ENCODE measurements at regions not wholly inside any gene's neighbourhood (a gene's known extent, or its start where the extent isn't known, plus 50 kb on each side); places are given as distances from the start of the nearest gene placed in this dataset.
"Not testable (repeated sequence)": the region's sequence is repeated elsewhere in the genome, so short reads cannot be mapped to it uniquely, and the experiment has no call there.

DNA sequence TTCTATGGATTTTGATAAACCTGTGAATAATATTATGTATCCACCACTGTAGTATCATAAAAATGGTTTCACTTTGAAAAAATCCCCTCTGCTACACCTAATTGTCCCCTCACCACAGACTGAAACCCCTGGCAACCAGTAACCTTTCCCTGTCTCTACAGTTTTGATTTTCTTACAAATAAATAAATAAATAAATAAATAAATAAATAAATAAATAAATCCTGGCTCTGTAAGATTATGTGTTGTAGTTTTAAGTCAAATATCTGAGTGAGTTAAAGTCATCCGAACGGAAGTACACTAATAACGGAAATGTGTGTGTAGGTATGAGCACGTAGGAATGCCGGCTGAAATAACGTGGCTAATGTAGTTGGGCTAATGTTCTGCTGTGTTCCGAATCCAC lies 641.5 kb downstream of the GABRG1 start:
- DNase-seq (ENCODE audit: low read depth) = no peak

DNA sequence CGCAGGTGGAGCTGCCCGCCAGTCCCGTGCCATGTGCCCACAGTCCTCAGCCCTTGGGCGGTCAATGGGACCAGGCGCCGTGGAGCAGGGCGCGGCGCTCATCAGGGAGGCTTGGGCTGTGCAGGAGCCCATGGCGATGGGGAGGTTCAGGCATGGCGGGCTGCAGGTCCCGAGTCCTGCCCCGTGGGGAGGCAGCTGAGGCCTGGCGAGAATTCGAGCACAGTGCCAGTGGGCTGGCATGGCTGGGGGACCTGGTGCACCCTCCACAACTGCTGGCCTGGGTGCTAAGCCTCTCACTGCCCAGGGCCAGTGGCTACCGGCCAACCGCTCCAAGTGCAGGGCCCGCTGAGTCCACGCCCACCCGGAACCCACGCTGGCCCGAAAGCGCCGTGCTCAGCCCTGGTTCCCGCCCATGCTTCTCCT lies 646.5 kb downstream of the GABRG1 start:
- DNase-seq (ENCODE audit: low read depth) = no peak

DNA sequence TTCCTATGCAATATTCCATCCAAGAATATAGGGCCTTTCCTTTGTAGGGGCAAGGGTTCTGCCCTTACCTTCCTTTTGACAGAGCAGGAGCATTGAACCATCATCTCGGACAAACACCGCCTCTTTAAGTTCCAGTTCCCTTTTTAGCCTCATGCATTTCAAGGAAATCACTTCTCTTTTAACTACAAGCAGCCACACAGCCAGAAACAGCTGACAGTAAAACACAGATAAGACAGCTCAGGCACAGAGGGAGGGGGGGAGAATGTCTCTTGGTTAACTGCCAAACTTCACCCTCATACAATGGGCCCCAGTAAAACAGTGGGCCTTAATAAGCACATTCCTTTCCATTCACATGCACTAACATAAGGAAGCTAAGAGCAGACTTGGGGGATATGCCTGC lies 648.3 kb downstream of the GABRG1 start:
- no peak for DNase-seq (ENCODE audit: low read depth)

DNA sequence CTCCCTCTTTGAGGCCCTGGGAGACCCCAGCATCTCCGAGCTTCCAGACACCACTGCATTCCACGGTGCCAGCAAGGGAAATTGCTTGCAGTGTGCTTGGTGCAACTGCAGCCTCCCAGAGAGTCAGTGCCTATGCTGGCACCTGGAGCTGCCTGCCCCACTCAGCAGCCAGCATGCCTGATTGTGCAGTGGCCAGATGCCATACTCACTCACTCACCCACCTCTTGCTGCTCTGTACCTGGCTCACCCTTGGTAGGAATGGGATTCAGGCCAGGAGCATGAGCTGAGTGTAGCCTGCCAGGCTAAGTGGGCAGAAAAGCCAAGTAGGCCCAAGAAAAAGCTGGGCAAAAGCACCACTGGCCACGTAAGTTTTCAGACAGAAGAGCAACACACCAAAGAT lies 651.4 kb downstream of the GABRG1 start:
- DNase-seq (ENCODE audit: low read depth) = no peak

DNA sequence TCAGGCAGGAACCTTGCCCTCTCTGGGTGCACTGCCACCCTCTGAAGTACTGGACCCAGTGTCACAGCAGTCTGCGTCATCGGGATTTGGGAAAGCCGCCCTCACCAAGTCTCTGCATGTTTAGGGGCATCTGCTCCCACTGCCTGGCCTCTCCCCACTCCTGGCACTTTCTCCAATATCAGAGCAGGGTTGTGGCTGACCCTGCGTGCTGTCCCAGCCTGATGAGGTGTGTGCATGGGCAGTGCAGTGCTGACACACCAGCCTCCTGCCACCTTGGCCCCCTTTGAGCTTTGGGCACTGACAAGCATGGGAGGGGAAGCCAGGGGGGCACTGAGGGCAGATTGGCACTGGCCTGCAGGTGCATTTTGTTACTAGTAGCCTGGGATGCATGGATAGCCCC lies 652.5 kb downstream of the GABRG1 start:
- DNase-seq (ENCODE audit: low read depth) = no peak

- DNase-seq (ENCODE audit: low read depth) = no peak
Observed at GRCh38 chr4:45467157-45467556, 656.7 kb downstream of the GABRG1 start.

GRCh38 chr4:45460157-45460556 lies 663.7 kb downstream of the GABRG1 start:
- not testable (repeated sequence) for DNase-seq (ENCODE audit: low read depth)

- no peak for DNase-seq (ENCODE audit: low read depth)
Observed at GRCh38 chr4:45455217-45455616, 668.6 kb downstream of the GABRG1 start.

- DNase-seq (ENCODE audit: low read depth) = peak; percentile 30
Observed at GRCh38 chr4:45453258-45453853, 670.5 kb downstream of the GABRG1 start.

DNA sequence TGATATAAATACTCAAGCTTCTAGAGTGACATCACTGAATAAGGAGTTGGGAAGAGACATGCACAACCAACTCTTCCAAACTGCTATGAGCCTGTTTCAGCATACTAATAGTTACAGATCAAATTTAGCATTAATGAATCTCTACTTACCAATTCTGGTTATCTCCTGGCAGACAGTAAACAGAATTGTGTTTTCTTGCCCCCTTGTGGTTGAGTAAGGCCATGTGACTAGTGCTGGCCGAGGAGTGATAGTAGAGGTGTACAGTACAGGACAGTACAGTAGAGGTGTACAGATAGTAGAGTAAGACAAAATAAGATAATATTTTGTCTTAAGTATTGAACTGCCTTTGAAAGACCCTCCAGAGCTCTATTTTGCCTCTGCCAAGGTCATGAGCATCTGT lies 681.4 kb downstream of the GABRG1 start:
- DNase-seq (ENCODE audit: low read depth) = peak; percentile 10

DNA sequence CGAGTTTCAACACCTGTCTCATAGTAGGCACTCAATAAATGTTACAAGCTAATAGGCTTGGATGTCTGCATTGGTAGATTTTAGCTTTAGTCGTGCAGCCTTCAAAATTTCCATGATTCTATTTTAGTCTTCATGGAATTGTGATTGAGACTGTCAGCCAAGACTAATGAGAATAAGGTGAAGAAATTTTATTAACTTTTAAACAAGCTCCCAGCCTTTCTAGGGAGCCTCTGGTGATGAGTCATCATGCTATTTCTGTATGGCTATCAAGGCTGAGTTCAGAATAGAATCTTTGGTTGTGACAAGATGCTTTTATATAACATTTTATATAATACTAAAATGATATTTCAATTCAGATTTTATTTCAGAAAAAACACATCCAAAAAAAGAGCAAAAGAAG lies 685.8 kb downstream of the GABRG1 start:
- peak; percentile 33 for DNase-seq (ENCODE audit: low read depth)

DNA sequence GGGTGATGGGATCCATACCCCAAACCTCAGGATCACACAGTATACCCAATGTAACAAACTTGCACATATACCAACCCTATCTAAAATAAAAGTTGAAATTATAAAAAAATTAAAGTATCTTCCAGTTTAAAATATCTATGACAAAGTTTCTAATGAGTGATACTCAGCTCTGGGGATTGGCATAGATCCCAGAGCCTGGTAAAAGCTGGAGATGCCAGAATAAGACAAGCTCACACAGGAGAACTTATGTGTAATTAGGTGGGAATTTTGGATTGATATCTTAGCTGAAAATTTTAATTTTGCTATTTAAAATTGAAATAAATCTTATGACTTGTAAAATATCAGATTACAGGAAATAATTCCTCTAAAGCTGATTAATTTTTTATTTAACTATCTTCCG lies 686.5 kb downstream of the GABRG1 start:
- no peak for DNase-seq (ENCODE audit: low read depth)

- no peak for DNase-seq (ENCODE audit: low read depth)
Observed at GRCh38 chr4:45425135-45425534, 698.7 kb downstream of the GABRG1 start.

DNA sequence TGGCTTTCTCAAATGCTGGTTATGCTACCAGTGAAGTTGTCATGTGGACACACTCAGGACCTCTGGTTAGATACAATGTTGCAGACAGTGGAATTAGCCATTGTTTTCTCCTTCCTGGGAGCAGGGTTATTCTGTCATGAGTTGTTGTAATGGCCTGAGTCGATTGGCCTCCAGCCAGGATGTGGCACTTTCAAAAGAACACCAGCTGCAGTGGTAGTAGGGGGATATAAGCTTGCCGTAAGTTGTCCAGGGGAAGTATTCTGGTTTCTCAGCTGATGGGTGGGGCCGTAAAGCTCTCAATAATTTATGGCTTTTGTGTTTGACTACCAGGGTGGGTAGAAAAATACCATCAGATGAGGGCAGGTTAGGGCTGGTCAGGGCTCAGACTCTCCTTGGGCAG lies 697.5 kb upstream of the GNPDA2 start:
- DNase-seq (ENCODE audit: low read depth) = no peak

GRCh38 chr4:45420091-45420674 lies 693.8 kb upstream of the GNPDA2 start:
- DNase-seq (ENCODE audit: low read depth) = not testable (repeated sequence)

DNA sequence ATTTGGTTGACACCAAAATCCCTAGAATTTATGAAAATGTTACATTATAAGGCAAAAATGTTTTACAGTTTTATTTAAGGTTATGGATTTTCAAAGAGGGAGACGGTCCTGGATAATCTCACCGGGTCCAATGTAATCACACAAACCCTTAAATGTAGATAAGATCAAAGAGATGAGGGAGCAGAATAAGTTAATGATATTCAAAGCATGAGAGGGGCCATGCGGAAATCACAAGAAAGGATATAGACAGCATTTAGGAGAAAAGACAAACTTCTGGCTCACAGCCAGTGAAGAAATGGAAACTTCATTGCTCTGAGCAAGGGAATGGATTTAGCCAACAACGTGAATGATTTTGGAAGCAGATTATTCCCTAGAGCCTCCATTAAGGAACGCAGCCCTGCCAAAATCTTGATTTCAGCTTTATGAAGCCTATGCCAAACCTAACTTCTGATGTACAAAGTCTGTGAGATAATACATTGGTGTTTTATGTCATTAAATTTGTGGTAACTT lies 684.4 kb upstream of the GNPDA2 start:
- DNase-seq (ENCODE audit: low read depth) = no peak

GRCh38 chr4:45409536-45409935 lies 683.2 kb upstream of the GNPDA2 start:
- no peak for DNase-seq (ENCODE audit: low read depth)

DNA sequence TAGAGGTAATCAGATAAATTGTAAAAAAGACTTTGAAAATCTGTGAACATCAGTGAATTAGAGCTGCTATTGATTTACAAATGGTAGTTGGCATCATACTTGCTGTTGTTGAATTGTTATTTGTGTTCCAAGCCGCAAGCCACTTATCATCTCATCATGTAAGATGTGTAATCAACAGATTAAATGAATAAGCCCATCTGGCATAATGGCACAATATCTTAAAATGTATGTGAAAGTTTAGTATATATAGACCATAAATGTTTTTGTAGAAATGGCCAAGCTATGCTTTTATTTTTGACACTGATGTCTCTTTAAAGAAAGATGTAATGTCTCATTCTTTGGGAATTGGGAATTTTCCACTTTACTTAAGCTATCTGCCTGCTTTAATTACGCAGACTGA lies 682.6 kb upstream of the GNPDA2 start:
- no peak for DNase-seq (ENCODE audit: low read depth)

DNA sequence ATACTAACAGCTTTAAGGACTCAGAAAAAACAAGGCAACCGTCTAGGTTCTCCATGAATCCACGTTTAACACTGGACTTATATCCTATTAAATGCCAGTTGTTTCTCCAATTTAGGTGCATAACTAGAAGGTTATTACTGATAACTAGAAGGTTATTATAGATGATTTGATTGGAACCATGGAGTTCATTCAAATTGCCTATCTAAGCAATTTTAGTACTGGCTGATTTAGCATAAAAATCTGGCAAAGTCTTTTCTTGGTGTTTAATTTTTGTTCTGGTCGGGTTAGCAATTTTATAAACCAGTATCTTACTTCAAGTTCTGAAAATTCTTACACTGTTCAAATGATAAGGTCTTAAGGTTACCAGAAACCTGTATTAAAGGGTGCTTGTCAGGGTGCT lies 672.8 kb upstream of the GNPDA2 start:
- DNase-seq (ENCODE audit: low read depth) = no peak

GRCh38 chr4:45385306-45385705 lies 659.0 kb upstream of the GNPDA2 start:
- no peak for DNase-seq (ENCODE audit: low read depth)

DNA sequence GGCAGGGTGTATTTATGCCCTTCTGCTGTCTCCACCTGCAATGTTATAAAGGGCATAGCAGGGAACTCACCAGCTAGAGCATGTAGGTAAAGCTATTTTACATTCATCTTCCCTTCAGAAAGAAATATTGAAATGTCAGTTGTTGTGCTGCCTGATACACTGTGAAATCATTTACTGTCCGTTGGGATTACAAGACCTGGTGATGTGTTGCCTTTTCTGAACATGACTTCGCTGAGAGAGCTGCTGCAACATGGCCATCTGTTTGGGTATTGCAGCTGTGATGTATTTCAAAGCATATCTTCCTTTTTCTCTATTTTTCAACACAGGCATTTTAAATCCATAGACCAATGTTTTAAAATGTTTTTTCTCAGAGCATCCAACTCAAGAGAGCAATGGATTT lies 644.1 kb upstream of the GNPDA2 start:
- no peak for DNase-seq (ENCODE audit: low read depth)

- no peak for DNase-seq (ENCODE audit: low read depth)
Observed at GRCh38 chr4:45368832-45369231, 642.5 kb upstream of the GNPDA2 start.

DNA sequence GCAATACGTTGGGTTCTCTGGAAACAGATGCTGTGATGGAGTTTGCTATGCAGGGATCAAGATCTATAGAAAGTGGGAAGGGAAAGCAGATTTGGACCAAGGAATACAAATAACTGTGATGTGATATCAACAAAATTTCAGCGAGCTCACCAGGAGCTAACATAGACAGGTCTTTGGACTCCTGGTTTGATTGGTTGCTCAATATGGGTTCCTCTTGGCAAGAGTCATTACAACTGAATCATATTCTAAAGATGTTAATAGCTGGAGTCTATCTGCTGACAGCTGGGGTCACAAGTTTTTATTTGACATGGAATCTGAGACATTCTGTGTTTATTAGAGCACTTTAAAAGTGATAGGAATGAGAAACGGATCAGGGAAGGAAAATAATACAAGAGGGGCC lies 637.6 kb upstream of the GNPDA2 start:
- no peak for DNase-seq (ENCODE audit: low read depth)
